DMS 273 treated with DMSO at 0.1 percent for 48 hours (cell line): ENCODE measurements at regions not wholly inside any gene's neighbourhood (a gene's known extent, or its start where the extent isn't known, plus 50 kb on each side); places are given as distances from the start of the nearest gene placed in this dataset.
"Not testable (repeated sequence)": the region's sequence is repeated elsewhere in the genome, so short reads cannot be mapped to it uniquely, and the experiment has no call there.

ENCODE experiments used
- DNase-seq: peaks from one replicate; lab custom pipeline; 2025; lab: John Stamatoyannopoulos, UW

DNA sequence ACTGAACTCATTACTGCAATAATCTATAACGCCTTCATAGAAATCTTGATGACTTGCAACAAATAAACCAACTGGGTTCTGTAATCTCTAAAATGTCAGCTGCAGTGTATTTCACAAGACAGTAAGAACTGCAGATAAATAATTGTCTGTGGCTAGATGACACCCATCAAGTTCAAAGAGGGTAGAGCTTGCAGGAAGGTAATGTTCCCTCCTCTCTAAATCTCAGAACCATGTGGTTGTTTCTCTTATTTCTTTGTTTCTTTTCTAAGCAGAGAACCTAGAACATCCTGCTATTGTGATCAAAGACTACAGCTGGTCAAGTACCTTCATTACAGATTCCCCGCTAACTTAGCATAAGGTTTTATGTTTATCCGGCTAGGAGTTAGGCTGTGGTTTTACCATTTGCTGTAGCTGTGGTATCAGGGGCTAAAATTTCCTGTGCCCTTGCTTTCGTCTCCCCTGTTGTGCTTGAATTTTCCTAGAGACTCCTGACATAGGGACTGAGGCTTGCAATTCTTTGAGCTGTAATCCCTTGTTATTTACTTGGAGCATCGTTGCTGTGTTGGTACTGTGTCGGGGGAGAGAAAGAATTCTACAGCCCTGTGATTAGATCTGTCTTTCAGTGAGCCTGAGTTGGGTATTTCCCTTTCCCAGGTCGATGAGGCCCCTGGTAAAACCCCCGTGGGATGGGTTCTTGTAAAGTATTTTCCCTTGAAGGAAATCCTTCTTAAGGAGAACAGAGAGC, 253.1 kb upstream of the BTG1 start:
- DNase-seq = no peak

DNA sequence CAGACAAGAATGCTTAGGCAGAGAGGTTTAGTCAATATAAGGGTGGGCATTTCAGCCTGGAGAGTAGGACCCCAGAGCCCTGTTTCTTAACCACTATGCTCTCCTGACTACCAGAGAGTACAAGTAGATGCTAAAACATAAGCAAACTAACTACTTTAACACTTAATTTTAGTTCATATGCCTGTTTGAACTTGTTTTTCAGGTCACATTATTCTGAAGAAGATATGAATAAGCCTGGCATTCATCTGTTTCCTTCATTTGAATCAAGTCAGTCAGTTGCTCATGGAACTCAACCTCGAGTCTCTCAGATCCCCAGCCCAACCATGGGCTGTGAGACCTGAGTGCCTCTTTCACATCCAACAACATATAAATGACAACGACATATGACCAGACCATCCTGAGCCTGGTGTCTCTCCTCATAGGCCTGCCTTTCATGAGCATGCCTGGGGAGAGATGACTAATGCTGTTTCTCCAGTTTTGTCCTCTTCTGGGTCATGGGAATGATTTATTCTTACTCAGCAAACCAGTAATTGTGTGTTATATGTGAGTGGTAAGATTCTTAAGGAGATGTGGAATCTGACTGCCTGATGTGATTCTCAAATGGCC, 251.1 kb upstream of the BTG1 start:
- DNase-seq = no peak

DNA sequence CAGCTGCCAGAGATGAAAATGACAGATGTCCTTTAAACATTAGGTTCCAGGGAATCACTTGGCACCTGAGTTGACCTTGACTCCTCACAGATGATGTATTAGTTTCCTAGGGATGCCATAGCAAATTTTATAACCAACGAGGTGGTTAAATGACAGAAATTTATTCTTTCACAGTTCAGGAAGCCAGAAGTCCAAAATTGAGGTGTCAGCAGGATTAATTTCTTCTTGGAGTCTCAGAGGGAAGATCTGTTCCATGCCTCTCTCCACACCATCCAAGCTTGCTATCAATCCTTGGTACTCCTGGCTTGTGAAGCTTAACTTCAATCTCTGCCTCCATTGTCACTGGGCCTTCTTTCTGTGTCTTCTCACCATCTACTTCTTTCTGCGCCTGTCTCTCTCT, 249.7 kb upstream of the BTG1 start:
- DNase-seq = no peak

DNA sequence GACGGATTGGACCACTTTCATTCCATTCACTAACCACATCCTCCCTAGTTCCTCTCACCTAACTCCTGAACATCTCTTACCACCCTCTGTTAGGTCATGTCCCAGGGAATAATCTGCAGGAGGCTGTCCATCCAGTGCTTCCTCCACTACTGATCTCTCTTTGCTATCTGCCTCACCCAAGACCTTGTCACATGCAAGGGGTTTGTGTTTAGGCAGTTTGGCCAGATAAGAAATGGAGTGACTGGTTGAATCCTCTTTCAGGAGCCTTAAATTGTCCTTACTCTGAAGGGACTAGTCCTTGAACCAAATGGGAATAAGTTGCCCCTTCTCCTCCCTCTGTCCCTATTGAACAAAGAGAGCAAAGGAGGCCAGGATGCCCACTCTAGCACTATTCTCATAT, 249.2 kb upstream of the BTG1 start:
- DNase-seq = no peak

DNA sequence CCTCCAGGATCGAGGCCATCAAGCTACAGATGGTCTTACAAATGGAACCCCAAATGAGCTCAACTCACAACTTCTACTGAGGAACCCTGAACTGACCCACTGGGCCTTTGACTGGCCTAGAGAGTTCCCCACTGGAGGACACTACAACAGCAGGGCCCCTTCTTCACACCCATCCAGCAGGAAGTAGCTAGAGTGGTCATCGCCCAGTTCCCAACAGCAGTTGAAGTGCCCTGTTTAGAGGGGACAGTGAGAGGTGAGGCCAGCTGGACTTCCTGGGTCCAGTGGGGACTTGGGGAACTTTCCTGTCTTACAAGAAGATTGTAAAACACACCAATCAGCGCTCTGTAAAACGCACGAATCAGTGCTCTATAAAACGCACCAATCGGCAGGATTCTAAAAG, 247.9 kb upstream of the BTG1 start:
- DNase-seq = no peak

DNA sequence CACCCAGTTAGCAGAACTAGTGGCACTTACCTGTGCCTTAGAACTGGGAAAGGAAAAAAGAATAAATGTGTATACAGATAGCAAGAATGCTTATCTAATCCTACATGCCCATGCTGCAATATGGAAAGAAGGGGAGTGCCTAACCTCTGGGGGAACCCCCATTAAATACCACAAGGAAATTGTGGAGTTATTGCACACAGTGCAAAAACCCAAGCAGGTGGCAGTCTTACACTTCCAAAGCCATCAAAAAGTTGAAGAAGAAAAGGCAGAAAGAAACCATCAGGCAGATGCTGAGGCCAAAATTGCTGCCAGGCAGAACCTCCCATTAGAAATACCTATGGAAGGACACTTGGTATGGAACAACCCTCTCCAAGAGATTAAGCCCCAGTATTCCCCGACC, 246.1 kb upstream of the BTG1 start:
- not testable (repeated sequence) for DNase-seq

DNA sequence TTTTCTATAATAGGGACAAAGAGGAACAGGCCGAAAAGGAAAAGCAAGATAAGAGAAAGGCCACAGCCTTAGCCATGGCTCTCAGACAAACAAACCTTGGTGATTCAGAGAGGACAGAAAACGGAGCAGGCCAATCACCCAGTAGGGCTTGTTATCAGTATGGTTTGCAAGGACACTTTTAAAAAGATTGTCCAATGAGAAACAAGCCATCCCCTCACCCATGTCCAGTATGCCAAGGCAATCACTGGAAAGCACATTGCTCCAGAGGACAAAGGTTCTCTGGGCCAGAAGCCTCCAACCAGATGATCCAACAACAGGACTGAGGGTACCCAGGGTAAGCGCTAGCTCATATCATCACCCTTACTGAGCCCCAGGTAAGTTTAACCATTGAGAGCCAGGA, 243.8 kb upstream of the BTG1 start:
- no peak for DNase-seq

DNA sequence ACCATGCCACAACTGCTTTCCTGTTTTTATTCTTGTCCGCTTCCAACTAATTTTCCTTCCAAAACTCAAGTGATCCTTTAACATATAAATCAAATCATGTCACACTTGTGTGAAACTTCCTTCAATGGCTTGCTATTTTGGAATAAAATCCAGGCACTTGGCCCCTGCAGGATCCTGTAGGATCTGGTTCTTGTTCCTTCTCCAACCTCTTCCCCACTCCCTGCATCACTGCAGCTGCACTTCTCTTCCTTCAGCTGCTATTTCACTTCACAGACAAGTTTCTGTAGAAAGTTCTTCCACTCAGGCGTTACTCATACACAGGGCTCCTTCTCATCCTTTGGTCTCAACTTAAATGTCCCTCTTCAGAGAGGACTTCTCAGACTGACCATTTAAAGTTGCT, 239.7 kb upstream of the BTG1 start:
- no peak for DNase-seq

DNA sequence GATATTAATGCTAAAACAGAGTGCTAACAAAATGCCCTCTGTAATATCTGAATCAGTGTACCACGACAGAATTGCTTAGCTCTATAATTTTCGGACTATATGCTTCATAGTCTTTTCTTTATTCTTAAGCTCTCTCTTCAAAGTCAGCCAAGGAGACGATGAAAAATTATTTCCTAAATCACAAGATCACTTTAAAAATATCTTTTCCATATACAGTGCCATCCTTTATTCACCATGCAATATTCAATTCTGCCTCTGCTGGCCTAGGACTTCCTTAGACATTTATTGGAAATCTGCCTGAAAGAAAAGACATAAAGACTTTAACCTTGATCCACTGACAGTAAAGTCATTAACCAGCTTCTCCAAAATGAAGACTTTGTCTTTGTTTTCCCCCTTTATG, 238.9 kb upstream of the BTG1 start:
- no peak for DNase-seq

DNA sequence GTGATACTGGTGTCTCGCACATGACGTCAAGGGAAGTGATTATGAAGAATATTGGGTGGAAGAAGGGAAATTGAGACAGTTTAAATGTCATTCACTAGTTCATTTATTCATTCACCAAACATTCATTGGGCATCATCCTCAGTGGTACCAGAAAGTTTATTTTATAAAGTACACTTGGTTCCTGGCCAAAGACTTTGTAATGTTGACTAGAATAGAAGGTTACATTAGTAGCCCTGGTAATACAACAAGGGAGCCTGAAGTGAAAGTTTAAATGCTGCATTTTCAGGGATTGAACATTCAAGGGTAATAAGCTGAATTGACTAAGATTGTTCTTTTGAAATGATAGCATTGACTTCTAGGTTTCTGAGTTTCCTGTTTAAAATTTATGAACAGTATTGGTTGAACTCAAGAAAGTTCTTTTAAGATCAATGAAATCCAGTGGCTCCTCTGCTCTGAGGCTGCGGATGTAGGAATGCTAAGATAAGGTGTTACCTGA, 236.8 kb upstream of the BTG1 start:
- no peak for DNase-seq

DNA sequence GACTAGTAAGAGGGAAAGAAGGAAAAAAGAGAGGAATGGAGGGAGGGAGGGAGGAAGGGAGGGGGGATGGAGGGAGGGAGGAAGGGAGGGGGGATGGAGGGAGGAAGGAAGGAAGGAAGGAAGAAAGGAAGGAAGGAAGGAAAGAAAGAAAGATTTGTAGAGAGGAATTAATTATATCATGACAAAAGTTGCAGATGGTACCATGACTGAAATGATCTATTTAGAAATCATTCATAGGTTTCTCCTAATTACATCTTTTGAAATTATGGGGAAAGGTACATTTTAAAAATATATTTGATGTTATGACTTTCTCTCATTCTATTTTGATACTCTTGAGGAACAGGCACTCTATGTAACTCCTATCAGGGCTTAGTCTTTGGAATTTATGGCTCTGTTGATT, 236.2 kb upstream of the BTG1 start:
- no peak for DNase-seq

DNA sequence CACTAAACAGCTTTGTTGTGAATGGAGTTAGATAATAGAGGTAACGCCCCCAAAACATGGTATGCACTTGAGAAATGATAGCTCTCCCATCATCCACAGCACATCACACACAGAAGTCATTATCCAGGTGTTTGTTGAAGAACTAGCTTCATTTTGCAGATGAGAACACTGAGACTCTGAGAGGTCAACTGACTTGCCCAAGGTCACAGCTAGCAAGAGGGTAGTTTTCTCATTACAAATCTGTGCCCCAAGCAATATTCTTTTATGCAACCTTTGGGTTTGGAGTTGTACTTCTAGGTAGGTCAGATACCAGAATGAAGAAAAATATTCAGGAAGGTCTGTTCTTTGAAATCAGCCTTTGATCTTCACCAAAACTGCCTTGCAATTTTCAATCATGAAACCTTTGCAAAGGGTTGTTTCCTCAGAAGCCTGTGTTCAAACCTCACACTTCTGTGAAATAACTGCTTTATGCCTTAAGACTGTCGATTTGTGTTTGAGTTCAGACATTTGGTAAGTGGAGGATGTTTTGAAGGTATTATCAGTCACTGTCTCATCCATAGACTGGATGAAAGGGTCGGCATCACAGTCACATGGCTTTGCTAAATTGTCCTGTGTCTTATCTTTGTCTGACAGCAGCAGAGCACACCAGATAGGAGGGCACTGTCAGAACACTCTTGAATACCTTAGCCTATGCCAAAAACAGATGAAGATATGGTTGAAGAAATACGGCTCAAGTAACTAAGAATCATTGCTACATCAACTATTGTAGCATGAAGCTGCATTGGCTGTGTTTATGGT, 233.2 kb upstream of the BTG1 start:
- no peak for DNase-seq

DNA sequence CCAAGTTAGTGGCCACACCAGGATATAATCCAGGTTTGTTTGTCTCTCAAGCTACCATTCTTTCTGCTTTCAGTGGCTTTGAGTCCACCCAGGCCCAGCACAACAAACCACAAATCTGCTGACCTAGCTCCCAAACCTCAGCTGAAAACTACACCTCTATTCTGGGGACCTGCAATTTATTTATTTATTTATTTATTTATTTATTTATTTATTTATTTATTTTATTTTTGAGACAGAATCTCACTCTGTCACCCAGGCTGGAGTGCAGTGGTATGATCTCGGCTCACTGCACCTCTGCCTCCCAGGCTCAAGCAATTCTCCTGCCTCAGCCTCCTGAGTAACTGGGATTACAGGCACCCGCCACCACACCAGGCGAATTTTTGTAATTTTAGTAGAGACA, 229.9 kb upstream of the BTG1 start:
- not testable (repeated sequence) for DNase-seq

DNA sequence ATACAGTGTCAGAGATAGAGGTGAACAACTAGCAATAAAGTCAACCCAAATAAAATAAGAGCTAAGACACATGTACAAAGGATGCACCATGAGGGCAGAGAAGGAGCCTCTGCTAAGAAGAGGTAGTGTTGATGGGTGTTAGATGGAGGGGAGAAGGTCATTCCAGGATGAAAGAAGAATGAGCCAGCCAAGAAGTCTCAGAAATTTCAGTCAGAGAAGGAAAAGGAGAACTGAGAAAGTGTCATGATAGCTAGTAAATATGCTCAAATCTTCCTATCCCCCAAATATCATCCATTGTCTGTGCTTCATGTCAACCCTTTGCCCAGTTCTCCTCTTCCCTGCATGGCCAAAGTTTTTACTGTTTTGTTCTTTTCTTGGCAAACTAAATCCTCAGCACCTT, 225.2 kb upstream of the BTG1 start:
- DNase-seq = no peak

DNA sequence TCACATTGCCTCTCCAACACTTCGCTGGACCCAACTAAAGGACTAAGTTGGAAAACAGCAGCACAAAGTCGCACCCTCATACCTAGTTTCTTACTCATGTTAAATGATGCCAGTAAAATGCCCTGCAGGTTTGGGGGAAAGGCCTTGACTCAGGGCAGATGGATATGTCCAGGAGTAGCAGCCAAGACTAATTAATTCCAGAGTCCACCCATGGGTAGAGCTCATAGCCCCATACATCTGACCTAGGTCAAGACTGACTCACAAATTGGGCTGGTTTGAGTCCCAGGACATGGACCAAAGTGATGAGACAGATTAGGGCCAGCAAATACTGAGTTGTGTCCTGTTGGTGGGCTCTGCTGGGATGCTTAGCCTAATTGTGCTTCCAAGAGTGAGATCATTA, 224.0 kb upstream of the BTG1 start:
- no peak for DNase-seq

DNA sequence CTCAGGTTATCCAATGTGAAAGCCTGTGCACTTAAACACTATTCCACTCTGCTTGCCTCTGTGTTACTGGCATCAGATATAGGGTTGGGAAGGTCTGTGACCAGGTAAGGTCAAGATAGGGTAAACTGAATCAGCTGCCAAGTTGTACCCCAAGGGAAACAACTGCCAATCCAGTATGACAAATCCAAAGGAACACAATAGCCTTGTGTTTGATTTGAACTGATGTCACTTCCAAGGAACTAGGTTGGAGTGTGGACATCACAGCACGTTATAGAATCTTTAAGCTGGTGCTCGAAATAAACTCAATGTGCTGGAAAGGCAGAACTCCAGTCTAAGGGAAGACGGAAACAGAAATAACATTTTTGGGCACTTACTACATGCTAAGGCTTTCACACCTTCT, 223.4 kb upstream of the BTG1 start:
- DNase-seq = no peak

DNA sequence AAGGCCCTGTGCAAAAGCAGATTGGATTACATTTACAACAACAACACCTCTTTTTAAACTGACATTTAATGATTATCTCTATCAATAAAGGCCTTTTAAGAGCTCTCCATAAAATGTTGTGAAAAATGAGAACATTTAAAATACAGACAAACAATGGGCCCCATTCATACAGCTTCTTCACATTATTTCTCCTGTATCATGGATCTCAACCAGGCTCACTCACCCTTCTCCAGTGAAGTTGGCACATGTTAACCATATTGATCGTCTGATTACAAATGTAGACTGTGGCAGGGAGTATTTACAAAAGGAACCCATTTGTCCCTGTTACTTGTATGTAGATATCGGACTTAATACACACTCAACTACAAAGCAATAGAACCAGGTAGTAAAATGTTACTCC, 220.2 kb upstream of the BTG1 start:
- DNase-seq = no peak

DNA sequence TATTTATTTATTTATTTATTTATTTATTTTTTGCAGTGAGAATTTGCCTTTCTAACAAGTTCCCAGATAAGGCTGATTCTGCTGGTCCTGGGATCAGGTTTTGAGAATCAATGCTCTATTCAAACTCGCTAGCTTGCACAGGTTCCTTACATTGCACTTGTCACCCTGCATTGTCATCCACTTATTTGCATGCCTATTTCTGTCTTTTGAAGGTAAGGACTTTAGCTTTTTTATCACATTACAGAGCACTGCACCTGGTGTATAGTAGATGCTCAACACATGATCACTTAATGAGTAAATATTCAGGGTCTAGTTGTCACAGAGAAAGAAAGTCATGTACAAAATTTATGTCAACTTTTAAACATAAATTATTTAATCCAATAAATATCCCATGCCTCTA, 219.7 kb upstream of the BTG1 start:
- no peak for DNase-seq

DNA sequence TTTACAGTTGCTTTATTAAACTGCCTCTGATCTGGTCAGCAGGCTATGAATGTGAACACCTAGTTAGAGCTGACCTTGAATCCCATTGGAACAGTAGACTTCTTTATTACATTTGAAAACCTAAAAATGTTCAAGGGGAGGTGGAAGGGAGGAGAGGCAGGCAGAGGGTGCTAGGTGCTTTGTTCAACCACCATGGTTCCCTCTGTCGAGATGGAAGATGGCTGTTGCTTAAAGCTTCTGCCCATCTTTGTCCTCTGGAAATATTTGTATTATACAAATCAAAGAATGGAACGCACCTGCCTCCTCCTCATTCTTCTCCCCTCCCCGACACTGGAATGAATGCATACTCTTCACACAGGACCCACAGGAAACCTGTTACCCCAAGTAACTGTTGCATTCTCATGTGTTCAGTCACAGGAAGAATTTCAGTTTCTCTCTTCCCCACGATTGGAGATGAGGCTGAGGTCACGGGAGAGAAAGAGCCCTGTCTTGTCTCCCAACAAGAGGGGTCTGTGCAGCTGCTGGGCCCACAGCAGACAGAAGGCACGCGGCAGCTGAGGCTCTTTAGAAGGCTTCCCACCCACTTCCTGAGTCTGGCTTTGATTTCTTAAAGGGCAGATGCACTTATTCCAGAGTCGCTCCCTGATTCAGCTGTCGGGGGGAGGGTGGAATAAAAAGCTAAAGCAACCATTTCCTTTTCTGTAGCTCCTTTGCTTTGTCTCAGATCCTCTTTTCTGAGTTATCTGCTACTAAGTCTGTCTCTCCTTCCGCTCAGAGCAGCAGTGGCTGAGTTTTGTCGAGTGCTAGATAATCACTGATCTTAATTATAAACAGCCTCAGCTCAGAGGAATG, 217.9 kb upstream of the BTG1 start:
- no peak for DNase-seq

DNA sequence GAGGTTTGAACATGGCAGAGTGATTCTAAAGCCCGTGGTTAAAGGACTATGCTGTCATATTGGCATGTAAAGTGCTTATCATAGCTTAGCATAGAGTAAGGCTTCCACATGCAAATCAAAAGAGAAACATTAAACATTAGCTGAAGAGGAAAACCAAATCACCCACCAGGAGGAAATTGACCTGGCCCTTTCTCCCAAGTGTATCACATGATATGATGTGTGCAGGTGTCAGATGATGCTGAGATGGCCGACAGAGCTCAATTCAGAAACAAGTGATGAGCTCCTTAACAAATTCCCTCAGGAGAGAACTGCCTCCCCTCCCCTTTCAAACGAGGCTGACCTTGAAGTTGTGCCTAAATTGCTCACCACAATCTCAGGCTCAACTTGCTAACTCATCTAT, 217.1 kb upstream of the BTG1 start:
- DNase-seq = no peak

DNA sequence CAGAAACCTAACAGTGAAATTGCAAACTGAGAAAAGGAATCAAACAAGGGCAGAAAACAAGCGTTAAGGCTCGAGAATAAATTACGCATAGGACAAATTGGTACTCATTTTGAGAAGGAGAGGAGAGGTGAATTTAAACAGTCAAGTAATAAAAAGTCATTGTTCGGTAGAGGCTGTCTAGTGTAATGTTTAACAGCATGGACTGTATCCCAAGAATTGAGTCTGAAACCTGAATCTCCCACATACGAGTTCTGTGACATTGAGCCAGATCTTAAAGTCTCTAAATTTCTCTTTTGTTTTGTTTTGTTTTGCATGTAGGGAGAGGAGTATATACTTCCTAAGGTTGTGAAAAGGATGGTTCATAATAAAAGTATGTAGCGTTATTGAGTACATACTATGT, 216.5 kb upstream of the BTG1 start:
- no peak for DNase-seq

DNA sequence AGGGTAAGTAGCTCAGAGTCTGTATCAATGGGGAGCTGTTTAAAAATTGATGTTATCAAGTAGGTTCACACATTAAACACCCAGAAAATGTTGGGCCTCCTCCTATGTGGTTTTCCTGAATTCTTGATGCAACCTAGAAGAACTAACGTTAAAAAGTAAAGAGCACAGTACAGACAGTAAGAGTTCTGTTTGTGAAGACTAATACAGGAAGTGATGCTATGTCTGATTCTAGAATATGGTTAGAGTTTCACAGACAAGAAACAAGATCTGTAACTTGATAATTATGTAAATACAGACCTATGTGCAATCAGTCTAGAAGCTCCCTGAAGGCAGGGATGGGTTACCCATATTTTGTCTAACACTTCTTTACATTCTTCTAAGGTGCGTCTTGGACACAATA, 214.9 kb upstream of the BTG1 start:
- no peak for DNase-seq
